GM18907 (cell line): ENCODE measurements at regions not wholly inside any gene's neighbourhood (a gene's known extent, or its start where the extent isn't known, plus 50 kb on each side); places are given as distances from the start of the nearest gene placed in this dataset.
"Not testable (repeated sequence)": the region's sequence is repeated elsewhere in the genome, so short reads cannot be mapped to it uniquely, and the experiment has no call there.

Source experiments
- ATAC-seq: cut with Tn5 transposase; IDR thresholded peaks from one replicate; pipeline ENCODE4 v1.9.1; 2021; ENCODE audit warnings: mild to moderate bottlenecking, moderate library complexity; ENCODE audit not compliant: unreplicated experiment

DNA sequence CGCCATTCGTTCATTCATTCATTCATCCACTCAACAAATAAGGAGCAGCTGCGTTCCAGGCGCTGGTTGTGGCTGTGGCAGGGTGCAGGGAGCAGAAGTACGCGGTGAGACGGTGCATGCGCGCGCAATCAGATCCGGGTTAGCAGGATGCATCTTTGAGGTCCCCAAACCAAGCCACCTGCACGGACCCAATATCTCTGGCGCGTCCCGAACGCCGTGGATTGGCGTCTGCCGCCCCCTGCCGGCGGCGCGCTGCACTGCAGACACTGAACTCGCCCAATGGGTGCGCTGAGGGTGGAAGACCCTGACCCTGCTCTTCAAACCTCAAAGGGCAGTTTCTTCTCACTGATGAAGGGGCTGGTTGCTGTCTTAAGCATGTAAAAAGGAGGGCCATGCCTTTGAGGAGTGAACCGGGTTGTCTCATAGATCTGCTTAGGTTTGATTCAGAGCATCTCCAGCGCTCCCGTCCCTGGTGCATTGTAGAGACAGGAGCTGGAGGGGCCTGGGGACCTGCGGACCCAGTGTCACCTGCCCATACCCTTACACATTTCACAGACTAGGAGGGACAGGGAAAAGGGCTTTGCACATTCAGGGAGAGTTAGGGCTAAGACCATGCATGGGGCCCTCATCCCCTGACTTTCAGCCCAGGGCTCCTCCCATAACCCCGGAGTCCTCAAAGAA lies 102.5 kb downstream of the RAMP3 start:
- ATAC-seq = peak; percentile 70

DNA sequence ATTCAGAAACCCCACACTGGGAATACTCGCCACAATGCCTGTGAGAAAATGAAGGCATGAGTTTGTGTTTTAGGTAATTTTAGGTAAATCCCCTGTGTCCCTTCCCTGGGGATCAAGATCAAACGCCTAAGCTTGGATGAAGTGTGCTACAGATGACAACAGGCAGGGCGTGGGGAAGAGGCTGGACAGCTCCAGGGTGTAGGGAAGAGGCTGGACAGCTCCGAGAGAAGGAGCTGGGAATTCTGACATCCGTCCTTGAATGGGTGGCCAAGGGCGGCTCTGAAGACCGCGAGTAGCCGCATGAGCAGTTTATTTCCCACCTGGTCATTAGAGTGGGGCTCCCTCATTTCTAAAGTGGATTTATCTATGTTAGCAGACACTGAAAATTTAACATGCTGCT lies 109.7 kb downstream of the RAMP3 start:
- ATAC-seq = no peak

DNA sequence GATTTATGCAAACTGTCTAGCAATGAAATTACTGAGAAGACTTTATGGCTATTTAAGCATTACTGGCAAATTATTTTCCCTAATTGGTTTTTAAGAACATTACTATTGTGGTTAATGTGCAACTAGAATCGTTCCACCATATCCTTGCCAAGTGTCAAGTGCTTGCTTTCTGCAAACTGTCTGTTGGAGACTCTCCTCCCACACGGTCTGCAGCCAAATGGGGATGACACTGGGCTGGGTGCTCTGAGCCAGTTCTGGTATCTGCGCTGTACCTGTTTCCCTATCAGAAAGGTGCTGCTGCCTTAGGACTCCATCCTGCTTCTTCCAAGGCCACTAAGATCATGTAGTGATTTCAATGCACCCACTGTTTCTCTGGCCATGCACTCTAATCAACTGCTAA lies 110.4 kb downstream of the RAMP3 start:
- ATAC-seq = no peak

DNA sequence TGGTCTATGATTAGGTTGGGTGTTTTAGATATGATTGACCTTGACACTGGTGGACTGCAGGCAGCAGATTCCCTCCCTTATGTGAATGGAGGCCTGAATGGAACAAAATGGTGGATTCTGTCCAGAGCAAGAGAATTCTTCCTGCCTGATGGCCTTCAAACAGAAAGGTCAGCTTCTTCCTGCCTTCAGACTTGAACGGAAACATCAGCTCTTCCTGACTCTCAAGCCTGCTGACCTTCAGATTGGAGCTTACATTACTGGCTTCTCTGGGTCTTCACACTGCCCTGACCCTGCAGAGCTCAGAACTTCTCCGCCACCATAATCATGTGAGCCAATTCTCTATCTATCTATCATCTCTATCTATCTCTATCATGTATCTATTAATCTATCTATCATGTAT lies 111.6 kb downstream of the RAMP3 start:
- no peak for ATAC-seq

DNA sequence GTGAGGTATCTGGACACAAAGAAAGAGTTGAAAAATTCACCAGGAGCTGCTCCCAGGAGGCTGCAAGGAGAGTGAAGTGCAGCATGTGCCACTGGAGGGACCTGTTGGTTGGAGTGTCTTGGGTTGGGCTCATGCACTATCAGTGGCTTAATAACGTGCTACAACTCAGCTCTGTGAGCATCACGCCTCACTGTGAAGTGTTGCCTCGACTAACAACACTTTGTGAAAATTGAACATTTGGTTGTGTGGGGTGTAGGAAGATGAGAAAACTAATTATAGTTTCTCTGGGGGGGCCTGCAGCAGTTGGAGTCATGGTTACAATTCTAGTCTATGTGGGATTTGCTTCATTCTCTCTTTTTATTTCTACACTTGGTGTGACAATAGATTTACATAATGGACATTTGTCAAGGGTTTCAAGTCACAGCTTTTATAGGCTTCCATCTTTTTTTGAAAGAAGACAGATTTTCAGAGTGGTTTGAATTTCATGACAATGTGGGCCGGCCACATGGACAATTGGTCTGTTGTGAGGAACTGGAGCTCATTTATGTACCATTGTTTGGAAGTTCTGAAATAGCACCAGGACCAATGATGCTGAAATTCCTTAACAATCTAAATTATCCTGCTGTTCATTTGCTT lies 121.3 kb downstream of the RAMP3 start:
- no peak for ATAC-seq

DNA sequence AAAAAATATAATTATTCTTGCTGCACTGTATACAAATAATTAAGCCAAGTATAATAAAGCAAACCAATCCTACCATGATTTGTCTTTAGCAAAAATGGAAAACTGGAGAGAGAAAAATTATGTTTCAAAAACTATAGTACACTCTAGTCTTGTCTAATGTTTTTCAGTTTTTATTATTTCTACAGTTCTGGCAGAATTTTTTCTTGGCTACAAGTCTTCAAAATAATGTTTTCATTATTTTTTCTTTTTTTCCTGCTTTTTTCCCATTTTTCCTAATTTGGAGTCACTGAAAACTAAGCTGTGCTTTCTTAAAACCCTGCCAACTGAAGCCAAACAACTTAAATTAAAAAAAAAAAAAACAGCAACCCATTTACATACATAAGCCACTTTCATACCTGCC lies 132.0 kb downstream of the RAMP3 start:
- not testable (repeated sequence) for ATAC-seq

DNA sequence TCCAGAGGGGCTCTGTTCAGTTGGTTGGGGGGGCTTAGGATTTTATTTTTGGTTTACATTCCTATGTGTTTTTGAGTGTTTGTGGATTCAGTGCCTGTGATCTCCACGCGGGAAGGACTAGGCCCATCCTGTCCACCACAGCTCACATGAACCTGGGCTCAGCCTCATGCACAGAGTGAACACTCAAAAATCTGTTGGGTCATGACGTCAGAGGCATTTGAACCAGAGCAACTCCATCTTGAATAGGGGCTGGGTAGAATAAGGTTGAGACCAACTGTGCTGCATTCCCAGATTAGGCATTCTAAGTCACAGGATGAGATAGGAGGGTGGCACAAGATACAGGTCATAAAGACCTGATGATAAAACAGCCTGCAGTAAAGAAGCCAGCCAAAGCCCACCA lies 133.3 kb downstream of the RAMP3 start:
- no peak for ATAC-seq

DNA sequence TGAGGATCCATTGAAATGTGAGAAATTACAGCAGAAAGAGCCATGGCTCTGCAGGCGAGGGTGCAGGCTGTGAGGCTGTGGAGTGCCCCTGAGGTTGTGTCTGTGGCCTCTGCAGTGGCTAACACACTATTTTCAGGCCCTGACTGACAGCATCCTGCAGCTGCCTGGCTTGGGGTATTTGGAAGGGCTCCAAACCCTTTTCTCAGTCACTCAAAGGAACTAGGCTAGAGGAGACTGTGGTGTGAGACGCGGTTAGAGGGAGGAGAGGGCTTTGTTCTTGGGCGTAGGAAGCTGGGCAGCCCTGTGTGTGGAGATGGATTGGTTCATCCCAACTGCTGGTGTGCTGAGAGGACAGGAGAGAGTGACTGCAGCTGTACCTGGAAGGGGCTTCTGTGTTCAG lies 134.9 kb downstream of the RAMP3 start:
- no peak for ATAC-seq

DNA sequence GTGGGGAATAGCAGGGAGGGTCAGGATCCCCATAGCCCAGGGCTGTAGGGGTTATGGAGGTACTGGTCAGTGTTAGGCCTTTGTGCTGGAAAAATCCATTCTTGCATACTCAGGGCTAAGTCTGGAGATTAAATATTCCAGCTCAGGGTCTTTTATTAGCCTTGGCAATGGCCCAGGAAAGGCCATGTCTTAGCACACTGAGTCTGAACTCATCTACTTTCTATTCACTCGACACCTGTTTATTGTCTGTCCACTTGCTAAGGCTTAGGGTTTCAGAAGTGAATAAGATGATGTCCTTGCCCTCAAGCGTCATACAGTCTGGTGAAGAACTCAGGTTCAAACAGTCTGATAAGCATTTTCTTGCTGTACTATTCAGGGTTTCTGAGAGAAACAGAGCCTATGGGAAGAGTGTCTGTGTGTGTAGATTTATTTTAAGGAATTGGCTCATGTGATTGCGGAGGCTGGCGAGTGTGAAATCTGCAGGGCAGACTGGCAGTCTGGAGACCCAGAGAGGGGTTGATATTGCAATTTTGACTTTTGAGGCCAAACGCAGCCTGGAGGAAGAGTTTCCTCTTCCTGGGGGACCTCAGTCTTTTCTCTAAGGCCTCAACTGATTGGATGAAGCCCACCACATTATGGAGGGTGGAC lies 135.8 kb downstream of the RAMP3 start:
- ATAC-seq = no peak

DNA sequence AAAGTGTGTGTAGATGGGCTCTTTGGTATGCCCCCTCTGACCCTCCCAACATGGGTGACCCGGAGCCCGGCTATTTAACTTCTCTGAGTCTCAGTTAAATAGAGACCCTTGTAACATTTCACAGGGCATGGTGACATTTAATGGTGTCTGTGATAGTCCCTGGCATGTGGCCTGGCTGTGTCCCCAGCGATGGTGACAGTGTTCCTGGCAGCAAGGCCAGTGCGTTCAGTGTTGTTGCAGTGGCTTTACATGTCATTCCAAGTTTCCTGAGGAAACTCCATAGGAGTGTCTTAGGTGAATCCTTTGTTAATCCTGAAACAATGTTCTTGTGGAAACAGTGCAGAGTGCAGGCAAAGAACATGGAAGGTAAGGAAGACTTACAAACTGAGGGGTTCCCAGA lies 137.0 kb downstream of the RAMP3 start:
- no peak for ATAC-seq

DNA sequence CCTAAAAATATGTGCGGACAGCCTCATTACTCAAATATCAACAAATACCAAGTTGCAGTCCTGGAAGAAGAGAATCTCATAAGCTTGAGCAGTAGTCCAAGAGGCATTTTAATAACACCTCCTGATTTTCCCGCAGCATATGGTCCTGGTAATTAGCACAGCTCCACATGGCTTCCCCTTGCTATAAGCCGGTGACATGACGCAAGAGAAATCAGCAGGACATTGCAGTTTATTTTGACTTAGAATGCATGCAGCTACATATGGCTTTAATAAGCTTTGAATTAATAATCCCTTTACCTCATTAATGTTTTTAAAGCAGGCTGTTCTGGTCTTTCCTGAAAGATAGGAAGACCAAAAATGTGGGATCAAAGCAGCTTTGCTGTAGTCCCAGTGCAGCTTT lies 137.6 kb downstream of the RAMP3 start:
- no peak for ATAC-seq

DNA sequence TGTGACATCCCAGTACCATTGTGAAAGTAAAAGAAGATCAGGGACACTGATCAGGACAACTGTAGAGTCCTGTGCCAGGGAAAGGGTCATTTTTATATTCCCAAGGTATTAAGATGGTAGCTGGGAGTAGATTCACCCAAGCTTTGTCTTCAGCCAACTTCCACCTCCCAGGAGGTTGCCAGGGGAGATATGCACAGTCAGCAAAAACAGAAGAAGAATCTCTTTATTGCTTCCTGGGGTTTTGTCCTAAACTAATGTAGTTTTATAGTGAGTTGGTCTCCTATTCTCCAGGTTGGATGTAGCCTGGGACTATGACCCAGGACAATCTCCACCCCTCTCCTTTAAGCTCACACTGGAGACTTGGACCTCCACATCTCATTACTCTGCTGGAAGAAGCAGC lies 139.2 kb downstream of the RAMP3 start:
- no peak for ATAC-seq

DNA sequence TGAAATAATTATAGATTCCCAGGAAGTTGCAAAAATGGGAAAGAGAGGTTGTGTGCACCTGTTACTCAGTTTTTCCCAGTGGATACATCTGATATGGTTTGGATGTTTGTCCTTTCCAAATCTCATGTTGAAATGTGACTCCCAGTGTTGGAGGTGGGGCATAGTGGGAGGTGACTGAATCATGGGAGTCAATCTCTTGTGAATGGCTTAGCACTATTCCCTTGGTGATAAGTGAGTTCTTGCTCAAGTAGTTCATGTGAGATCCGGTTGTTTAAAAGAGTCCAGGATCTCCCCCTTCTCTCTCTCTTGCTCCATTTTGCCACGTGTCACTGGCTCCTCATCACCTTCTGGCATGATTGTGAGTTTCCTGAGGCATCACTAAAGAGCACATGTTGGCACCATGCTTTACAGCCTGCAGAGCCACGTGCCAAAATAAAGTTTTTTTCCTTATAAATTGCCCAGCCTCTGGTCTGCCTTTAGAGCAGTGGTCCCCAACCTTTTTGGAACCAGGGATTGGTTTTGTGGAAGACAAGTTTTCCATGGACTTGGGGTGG lies 149.2 kb downstream of the RAMP3 start:
- no peak for ATAC-seq

DNA sequence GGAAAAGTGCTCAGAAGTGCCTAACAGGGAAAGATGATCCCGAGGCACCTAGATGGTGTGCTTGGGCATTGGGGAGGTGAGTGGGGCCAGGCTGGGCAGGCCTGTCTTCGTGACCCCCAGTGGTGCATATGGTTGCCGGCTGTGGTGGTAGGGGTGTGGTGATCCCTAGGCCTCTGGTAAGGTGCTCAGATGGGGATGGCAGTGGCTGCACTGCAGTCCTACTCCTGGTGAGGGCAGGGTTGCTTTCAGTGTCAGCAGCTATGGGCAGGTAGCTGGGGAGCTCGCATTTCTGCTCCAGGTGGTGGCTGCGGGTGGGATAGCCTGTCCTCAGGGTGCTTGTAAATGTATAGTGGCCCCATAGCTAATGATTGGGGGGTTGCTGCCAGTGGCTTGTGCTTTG lies 154.0 kb downstream of the RAMP3 start:
- ATAC-seq = no peak

DNA sequence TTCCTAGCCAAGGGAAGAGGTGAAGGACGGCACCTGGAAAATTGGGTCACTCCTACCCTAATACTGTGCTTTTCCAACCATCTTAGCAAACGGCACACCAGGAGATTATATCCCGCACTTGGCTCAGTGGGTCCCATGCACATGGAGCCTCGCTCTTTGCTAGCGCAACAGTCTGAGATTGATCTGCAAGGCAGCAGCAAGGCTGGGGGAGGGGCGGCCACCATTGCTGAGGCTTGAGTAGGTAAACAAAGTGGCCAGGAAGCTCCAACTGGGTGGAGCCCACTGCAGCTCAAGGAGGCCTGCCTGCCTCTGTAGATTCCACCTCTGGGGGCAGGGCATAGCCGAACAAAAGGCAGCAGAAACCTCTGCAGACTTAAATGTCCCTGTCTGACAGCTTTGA lies 157.9 kb downstream of the RAMP3 start:
- not testable (repeated sequence) for ATAC-seq

DNA sequence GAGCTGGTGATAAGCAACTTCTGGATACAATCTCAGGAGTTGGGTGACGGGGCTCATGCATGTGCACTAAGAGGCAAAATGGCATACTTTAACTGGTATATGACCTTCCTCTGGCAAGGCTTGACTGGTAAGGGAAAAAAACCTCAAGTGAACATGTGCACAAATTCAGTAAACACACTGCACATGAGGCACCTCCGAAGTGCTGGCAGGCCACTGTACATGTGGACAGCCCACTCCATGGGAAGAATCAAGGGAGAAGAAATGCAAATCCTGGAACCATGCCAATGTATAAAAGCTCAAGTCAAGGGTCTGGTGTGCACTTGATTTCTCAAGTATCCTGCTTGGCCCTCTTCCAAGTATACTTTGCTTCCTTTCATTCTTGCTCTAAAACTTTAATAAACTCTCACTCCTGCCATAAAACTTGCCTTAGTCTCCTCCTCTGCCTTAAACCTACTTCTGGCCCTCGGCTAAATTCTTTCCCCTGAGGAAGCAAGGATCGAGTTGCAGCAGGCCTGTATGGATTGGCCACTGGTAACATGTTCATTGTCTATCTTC lies 167.2 kb downstream of the RAMP3 start:
- no peak for ATAC-seq

DNA sequence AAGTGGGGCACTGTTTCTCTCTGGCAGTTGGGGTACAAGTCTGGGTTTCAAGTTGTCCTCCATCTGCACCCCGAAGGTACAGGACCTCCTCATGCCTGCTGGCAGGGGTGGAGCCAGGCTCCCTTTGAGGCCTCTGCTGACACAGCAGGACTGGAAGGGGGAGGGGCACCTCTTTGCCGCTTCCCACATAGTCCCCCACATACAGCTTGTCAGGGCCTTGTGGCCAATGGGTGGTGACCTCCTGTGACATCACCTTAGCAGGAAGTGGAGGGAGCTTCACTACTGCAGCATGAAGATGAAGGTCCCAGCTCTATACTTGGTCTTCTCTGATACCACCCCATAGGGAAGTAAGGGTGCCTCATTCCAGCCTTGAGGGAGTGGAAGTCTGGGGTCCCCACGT lies 167.8 kb downstream of the RAMP3 start:
- no peak for ATAC-seq

DNA sequence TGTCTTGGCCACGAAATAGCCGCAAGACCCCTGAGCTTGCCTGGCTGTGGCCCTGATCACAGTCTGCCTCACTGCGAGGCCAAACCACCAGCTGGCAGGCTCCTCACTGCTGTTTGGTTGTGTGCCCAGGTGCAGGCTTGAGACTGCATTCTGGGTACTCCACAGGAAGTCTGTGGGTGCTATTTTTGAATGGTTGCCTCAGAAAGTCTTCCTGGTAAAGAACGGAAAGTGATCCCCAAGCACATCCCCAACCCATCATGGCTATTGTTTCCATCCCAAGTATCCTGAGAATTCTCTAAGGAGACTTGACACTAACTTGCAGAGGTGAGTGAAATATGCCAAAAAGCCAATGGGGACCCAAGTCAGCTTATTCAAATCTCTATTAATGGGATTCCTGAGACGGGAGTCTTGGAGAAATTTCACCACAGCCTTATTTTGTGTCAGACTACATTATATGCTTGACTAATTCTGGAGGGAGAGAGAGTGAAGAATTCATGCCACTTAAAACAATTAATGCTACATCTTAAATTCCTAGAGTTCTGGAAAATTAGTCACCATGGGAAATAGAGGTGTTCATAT lies 170.9 kb downstream of the RAMP3 start:
- no peak for ATAC-seq

DNA sequence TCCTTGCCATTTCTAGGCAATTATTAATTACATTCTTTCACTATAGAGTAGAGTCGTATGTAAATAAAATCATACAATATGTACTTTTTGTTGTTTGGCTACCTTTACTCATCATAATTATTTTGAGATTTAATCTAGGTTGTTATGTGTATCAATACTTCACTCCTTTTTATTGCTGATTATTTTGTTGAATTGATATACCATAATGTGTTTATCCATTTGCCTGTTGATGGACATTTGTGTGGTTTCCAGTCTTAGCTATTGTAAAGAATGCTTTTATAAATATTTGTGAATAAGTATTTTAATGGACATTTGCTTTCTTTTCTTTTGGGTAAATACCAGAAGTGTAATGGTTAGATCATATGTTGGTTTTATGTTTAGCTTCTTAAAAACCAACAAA lies 174.0 kb downstream of the RAMP3 start:
- ATAC-seq = no peak

DNA sequence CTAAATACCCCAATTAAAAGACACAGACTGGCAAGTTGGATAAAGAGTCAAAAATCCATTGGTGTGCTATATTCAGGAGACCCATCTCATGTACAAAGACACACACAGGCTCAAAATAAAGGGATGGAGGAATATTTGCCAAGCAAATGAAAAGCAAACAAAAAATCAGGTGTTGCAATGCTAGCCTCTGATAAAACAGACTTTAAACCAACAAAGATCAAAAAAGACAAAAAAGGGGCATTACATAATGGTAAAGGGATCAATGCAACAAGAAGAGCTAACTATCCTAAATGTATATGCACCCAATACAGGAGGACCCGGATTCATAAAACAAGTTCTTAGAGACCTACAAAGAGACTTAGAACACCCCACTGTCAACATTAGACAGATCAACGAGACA lies 177.4 kb downstream of the RAMP3 start:
- not testable (repeated sequence) for ATAC-seq

DNA sequence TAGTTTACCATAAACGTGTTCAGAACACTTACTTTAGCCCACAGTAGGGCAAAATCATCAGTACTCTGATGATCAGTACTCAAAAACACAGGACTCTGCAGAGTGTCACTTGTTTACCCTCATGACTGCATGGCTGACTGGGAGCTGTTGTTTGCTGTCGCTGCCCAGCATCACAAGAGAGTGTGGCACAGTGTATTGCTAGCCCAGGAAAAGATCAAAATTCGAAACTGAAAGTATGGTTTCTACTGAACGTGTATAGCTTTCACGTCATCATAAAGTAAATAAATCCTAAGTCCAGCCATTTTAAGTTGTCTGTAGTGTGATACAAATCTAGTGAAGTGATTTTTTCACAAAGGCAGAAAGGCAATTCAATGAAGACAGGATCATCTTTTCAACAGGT lies 184.6 kb downstream of the RAMP3 start:
- no peak for ATAC-seq

DNA sequence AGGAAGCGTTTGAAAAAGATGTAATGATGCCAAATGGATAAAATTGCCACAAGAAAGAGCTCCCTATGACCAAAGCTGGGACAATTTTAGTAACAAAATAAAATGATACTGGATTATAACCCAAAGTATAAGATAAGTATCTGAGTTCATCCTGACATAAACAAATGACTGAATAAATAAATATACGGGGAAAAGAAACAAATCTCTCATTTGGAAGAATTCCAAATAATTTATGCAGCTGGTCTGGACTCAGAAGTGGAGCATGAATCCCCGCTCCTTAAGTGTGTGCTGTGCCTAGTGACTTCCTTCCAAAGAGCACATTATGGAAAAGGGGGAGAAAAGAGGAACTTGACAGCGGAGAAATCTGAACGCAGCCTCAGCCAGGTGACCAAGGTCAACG lies 186.2 kb downstream of the RAMP3 start:
- no peak for ATAC-seq
